ENCODE measurements at regions not wholly inside any gene's neighbourhood (a gene's known extent, or its start where the extent isn't known, plus 50 kb on each side); places are given as distances from the start of the nearest gene placed in this dataset.

DNA sequence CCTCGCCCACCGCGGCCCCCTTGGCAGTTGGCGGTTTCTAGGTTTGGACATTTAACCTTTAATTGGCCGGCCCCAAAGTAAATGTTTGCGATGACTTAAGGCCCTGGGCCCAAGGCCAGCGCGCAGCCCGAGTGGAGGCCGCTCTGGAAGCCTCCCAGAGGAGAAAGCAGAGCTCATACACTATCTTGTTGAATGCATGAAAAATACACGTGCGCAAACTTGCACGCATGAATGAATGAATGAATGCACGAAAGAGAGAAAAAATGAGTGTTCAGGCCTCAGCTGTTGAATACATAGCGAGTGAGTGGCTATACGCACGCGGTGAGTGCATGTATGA is 279.3 kb upstream of the USP9Y start:
- POLR2A ChIA-PET = no interaction called here
- no peak overlapping the region for H3K4me3 ChIP-seq (replicated peaks in 1 of 3; ENCODE audit: insufficient read depth in 1 of 3, low read depth in 1 of 3, low read length in 3 of 3)
- dilution Hi-C loops (cut with MboI; ENCODE audit: extremely low pct_ligation_motif_present, low sequenced_read_pairs) = no loop called here
- H3K79me2 ChIP-seq (ENCODE audit: control insufficient read depth, insufficient read depth, low read length) = no peaks in the 10 kb centered on the region
- TF ChIP-seq, protein P1, sequence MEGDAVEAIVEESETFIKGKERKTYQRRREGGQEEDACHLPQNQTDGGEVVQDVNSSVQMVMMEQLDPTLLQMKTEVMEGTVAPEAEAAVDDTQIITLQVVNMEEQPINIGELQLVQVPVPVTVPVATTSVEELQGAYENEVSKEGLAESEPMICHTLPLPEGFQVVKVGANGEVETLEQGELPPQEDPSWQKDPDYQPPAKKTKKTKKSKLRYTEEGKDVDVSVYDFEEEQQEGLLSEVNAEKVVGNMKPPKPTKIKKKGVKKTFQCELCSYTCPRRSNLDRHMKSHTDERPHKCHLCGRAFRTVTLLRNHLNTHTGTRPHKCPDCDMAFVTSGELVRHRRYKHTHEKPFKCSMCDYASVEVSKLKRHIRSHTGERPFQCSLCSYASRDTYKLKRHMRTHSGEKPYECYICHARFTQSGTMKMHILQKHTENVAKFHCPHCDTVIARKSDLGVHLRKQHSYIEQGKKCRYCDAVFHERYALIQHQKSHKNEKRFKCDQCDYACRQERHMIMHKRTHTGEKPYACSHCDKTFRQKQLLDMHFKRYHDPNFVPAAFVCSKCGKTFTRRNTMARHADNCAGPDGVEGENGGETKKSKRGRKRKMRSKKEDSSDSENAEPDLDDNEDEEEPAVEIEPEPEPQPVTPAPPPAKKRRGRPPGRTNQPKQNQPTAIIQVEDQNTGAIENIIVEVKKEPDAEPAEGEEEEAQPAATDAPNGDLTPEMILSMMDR (IDR thresholded peaks at IDR 0.05; ENCODE audit: extremely low read depth in 1 of 2, insufficient read depth in 1 of 2, low read depth in 1 of 2, low read length in 2 of 2) = no peak
- TF ChIP-seq MYC (IDR thresholded peaks at IDR 0.05; ENCODE audit: low read depth, low read length) (no peak), JUN (IDR thresholded peaks at IDR 0.05; ENCODE audit: borderline replicate concordance, insufficient read depth, insufficient read length, low read depth) (no peak), POLR2AphosphoS5 (IDR thresholded peaks at IDR 0.05; ENCODE audit: insufficient read depth, low read depth, low read length) (no peak), POLR2A (IDR thresholded peaks at IDR 0.05; ENCODE audit: low read depth, low read length) (no peak), FOS (IDR thresholded peaks at IDR 0.05; ENCODE audit: borderline replicate concordance, insufficient read depth, low read length) (no peak)
- TF ChIP-seq, protein P2, sequence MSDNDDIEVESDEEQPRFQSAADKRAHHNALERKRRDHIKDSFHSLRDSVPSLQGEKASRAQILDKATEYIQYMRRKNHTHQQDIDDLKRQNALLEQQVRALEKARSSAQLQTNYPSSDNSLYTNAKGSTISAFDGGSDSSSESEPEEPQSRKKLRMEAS (IDR thresholded peaks at IDR 0.05; ENCODE audit: insufficient read depth, insufficient read length) = no peak
- H3K4me1 ChIP-seq (ENCODE audit: control insufficient read depth, extremely low read depth, insufficient read depth, low read length) = no peaks in the 10 kb centered on the region
- no TSS peak for BruUV-seq (replicated peaks)
- no peaks in the 10 kb centered on the region for H3K9me1 ChIP-seq (replicated peaks; ENCODE audit: control insufficient read depth, extremely low read depth, insufficient read depth, low read length)
- intact Hi-C loops (cut with micrococcal nuclease) = no loop called here
- H3K4me2 ChIP-seq (ENCODE audit: insufficient read depth, low read length) = no peak overlapping the region
- CTCF ChIA-PET = no interaction called here
- H3K9ac ChIP-seq (replicated peaks; ENCODE audit: extremely low read depth, insufficient read depth, low read length) = no peak overlapping the region
- no peaks in the 10 kb centered on the region for H3K27me3 ChIP-seq (ENCODE audit: control insufficient read depth in 2 of 2, insufficient read depth in 2 of 2, low read length in 2 of 2)
- H3K9me3 ChIP-seq (replicated peaks; ENCODE audit: control insufficient read depth, insufficient read depth, low read length) = no peaks in the 10 kb centered on the region
- no peaks in the 10 kb centered on the region for H3K36me3 ChIP-seq (ENCODE audit: control insufficient read depth in 2 of 2, extremely low read depth in 1 of 2, insufficient read depth in 2 of 2, low read length in 2 of 2)
- H2AFZ ChIP-seq (ENCODE audit: low read depth, low read length) = no peak overlapping the region
- no peaks in the 10 kb centered on the region for H4K20me1 ChIP-seq (replicated peaks; ENCODE audit: control insufficient read depth, extremely low read depth, insufficient read depth, low read length)
- DNase-seq (ENCODE audit: low read depth, low spot score) (no peak), FAIRE-seq (no peak)
- no peak overlapping the region for H3K27ac ChIP-seq (ENCODE audit: insufficient read depth, low read depth, low read length)

DNA sequence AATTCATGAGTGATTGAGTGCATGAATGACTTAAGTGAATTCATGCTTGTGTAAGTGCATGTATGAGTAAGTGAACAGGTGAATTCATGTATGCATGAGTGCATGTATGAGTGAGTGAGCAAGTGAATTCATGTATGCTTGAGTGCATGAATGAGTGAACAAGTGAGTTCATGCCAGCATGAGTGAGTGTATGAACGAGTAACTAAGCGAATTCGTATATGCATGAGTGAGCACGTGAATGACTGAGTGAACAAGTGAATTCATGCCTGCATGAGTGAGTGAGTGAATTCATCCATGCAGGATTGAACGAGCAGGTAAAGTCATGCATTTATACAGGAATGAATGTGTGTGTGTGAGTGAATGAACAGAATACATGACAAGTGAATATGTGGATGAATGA is 278.5 kb upstream of the USP9Y start:
- Histone ChIP-seq H3K36me3 (ENCODE audit: control insufficient read depth in 2 of 2, extremely low read depth in 1 of 2, insufficient read depth in 2 of 2, low read length in 2 of 2) (no peaks in the 10 kb centered on the region), H3K9ac (replicated peaks; ENCODE audit: extremely low read depth, insufficient read depth, low read length) (no peak overlapping the region), H3K4me1 (ENCODE audit: control insufficient read depth, extremely low read depth, insufficient read depth, low read length) (no peaks in the 10 kb centered on the region), H3K27me3 (ENCODE audit: control insufficient read depth in 2 of 2, insufficient read depth in 2 of 2, low read length in 2 of 2) (no peaks in the 10 kb centered on the region), H3K4me3 (replicated peaks in 1 of 3; ENCODE audit: insufficient read depth in 1 of 3, low read depth in 1 of 3, low read length in 3 of 3) (no peak overlapping the region), H3K27ac (ENCODE audit: insufficient read depth, low read depth, low read length) (no peak overlapping the region), H3K79me2 (ENCODE audit: control insufficient read depth, insufficient read depth, low read length) (no peaks in the 10 kb centered on the region), H3K9me3 (replicated peaks; ENCODE audit: control insufficient read depth, insufficient read depth, low read length) (no peaks in the 10 kb centered on the region), H3K4me2 (ENCODE audit: insufficient read depth, low read length) (no peak overlapping the region), H4K20me1 (replicated peaks; ENCODE audit: control insufficient read depth, extremely low read depth, insufficient read depth, low read length) (no peaks in the 10 kb centered on the region), H3K9me1 (replicated peaks; ENCODE audit: control insufficient read depth, extremely low read depth, insufficient read depth, low read length) (no peaks in the 10 kb centered on the region), H2AFZ (ENCODE audit: low read depth, low read length) (no peak overlapping the region)
- ChIA-PET CTCF (no interaction called here), POLR2A (no interaction called here)
- no TSS peak for BruUV-seq (replicated peaks)
- intact Hi-C loops (cut with micrococcal nuclease) = no loop called here
- dilution Hi-C loops (cut with MboI; ENCODE audit: extremely low pct_ligation_motif_present, low sequenced_read_pairs) = no loop called here
- TF ChIP-seq EZH2 (IDR thresholded peaks at IDR 0.05; ENCODE audit: borderline replicate concordance, low read depth, low read length, severe bottlenecking) (no peak), POLR2A (IDR thresholded peaks at IDR 0.05; ENCODE audit: low read depth, low read length) (no peak), FOS (IDR thresholded peaks at IDR 0.05; ENCODE audit: borderline replicate concordance, insufficient read depth, low read length) (no peak), JUN (IDR thresholded peaks at IDR 0.05; ENCODE audit: borderline replicate concordance, insufficient read depth, insufficient read length, low read depth) (no peak), GATA2 (IDR thresholded peaks at IDR 0.05; ENCODE audit: insufficient read depth, insufficient read length, low read depth, low read length) (no peak), MYC (IDR thresholded peaks at IDR 0.05; ENCODE audit: low read depth, low read length) (no peak), POLR2AphosphoS5 (IDR thresholded peaks at IDR 0.05; ENCODE audit: insufficient read depth, low read depth, low read length) (no peak)
- TF ChIP-seq, protein P1 (IDR thresholded peaks at IDR 0.05; ENCODE audit: extremely low read depth in 1 of 2, insufficient read depth in 1 of 2, low read depth in 1 of 2, low read length in 2 of 2) = no peak
- TF ChIP-seq, protein P2 (IDR thresholded peaks at IDR 0.05; ENCODE audit: insufficient read depth, insufficient read length) = no peak
- DNase-seq (ENCODE audit: low read depth, low spot score) = no peak
- FAIRE-seq = no peak

All from endothelial cell of umbilical vein (primary cell).